OCI-LY3 (cell line): ENCODE measurements at regions not wholly inside any gene's neighbourhood (a gene's known extent, or its start where the extent isn't known, plus 50 kb on each side); places are given as distances from the start of the nearest gene placed in this dataset.
A peak's percentile ranks its signal among the peaks of the same experiment; 100 is the strongest.
"Not testable (repeated sequence)": the region's sequence is repeated elsewhere in the genome, so short reads cannot be mapped to it uniquely, and the experiment has no call there.

ENCODE experiments used
- H2AFZ ChIP-seq: fragments of 200-600, 300-600 bp; shearing (Covaris generic); 2 replicates; pipeline ENCODE4 v1.6.0; 2014; ENCODE audit warnings: antibody characterized with exemption, low read depth, low read length
- H3K27ac ChIP-seq: fragments of 200-600, 300-600 bp; sonication (generic); 2 replicates; pipeline ENCODE4 v1.5.1; 2014; ENCODE audit warnings: mild to moderate bottlenecking, low read length, moderate library complexity, mixed read lengths
- H3K27me3 ChIP-seq: fragments of 200-600, 300-600 bp; sonication (generic); 2 replicates; pipeline ENCODE4 v1.6.1; 2014; ENCODE audit warnings: low read depth, low read length, mixed read lengths
- H3K36me3 ChIP-seq: fragments of 200-600, 300-600 bp; sonication (generic); replicated peaks from 2 replicates; pipeline ENCODE3; 2014; ENCODE audit warnings: low read depth, low read length, mixed read lengths
- H3K4me1 ChIP-seq: fragments of 300-600, 200-600 bp; sonication (generic); 2 replicates; pipeline ENCODE4 v1.6.1; 2014; ENCODE audit warnings: low read length, mixed read lengths
- H3K4me2 ChIP-seq: fragments of 200-600, 300-600 bp; sonication (generic); 2 replicates; pipeline ENCODE4 v1.6.1; 2014; ENCODE audit warnings: low read length, mixed read lengths
- H3K4me3 ChIP-seq: fragments of 300-600, 200-600 bp; sonication (generic); 2 replicates; pipeline ENCODE4 v1.5.1; 2014; ENCODE audit warnings: antibody characterized with exemption, mild to moderate bottlenecking, low read length, moderate library complexity
- H3K79me2 ChIP-seq: fragments of 300-600, 200-600 bp; shearing (Covaris generic); 2 replicates; pipeline ENCODE4 v1.6.1; 2014; ENCODE audit warnings: mild to moderate bottlenecking, low read length, mixed read lengths
- H3K9ac ChIP-seq: fragments of 300-600, 200-600 bp; shearing (Covaris generic); 2 replicates; pipeline ENCODE4 v1.6.0; 2014; ENCODE audit warnings: mild to moderate bottlenecking, low read length, moderate library complexity
- H3K9me3 ChIP-seq: fragments of 200-600, 300-600 bp; shearing (Covaris generic); 2 replicates; pipeline ENCODE4 v1.6.1; 2014; ENCODE audit warnings: low read length, mixed read lengths; ENCODE audit not compliant: insufficient read depth
- H4K20me1 ChIP-seq: fragments of 200-600, 300-600 bp; sonication (generic); 2 replicates; pipeline ENCODE4 v1.6.1; 2016; ENCODE audit warnings: low read length, mixed read lengths; ENCODE audit not compliant: insufficient read depth
- CTCF ChIP-seq: fragments of 200-600, 300-600 bp; sonication (generic); IDR thresholded peaks from 2 replicates; pipeline ENCODE4 v1.5.1; 2014; ENCODE audit warnings: antibody characterized with exemption, low read length, low read depth
- EZH2phosphoT487 ChIP-seq: fragments of 200-600 bp; shearing (Covaris generic); IDR thresholded peaks from 2 replicates; pipeline ENCODE4 v1.6.1; 2018; ENCODE audit warnings: antibody characterized with exemption, mixed run types, low read depth

- peak overlapping the region; percentile 68 for H3K4me2 ChIP-seq
- no peaks in the 10 kb centered on the region for H3K9me3 ChIP-seq
- no peaks in the 10 kb centered on the region for H3K36me3 ChIP-seq
- H2AFZ ChIP-seq: no peak overlapping the region
- no peaks in the 10 kb centered on the region for H3K27me3 ChIP-seq
- peaks cover 48% of the 10 kb centered on the region for H3K4me1 ChIP-seq
- H3K79me2 ChIP-seq: no peaks in the 10 kb centered on the region
- peak overlapping the region; percentile 69 for H3K27ac ChIP-seq
- peak overlapping the region; percentile 32; the same call in 1 of the 2 replicates for H3K4me3 ChIP-seq
- H4K20me1 ChIP-seq: no peaks in the 10 kb centered on the region
- TF ChIP-seq EZH2phosphoT487 (no peak), CTCF (no peak)
- no peak overlapping the region for H3K9ac ChIP-seq
Measured at GRCh38 chr9:117835798-117836197, 131.6 kb downstream of the TLR4 start.

DNA sequence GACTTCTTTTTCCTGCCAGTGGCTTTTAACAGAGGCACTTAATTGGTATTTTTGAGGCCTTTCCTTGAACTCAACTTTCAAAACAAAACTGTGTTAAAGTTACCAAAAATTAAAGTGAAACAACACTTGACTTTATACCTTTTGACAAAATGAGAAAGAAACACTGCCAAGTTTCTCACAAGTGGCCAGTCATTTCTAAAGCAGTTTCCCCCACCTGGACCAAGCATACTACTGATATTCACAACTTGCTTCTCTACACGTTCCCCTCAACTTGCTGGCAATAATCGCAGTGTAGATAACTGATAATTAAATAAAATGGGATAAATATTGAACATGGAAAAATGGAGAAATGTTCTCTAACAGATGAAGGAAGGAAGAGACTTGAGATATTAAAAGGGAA, 135.7 kb downstream of the TLR4 start:
- Histone ChIP-seq H4K20me1 (no peaks in the 10 kb centered on the region), H3K36me3 (no peaks in the 10 kb centered on the region), H3K4me1 (peaks cover 48% of the 10 kb centered on the region), H3K27ac (peak overlapping the region; percentile 49), H3K9ac (no peak overlapping the region), H3K4me2 (peak overlapping the region; percentile 42), H2AFZ (no peak overlapping the region), H3K9me3 (no peaks in the 10 kb centered on the region), H3K27me3 (peaks cover 9% of the 10 kb centered on the region; the same call in 1 of the 2 replicates), H3K79me2 (no peaks in the 10 kb centered on the region), H3K4me3 (0 out of 2 replicates have a peak overlapping the region, but pooled peaks have one; percentile 3)
- TF ChIP-seq CTCF (no peak), EZH2phosphoT487 (no peak)

DNA sequence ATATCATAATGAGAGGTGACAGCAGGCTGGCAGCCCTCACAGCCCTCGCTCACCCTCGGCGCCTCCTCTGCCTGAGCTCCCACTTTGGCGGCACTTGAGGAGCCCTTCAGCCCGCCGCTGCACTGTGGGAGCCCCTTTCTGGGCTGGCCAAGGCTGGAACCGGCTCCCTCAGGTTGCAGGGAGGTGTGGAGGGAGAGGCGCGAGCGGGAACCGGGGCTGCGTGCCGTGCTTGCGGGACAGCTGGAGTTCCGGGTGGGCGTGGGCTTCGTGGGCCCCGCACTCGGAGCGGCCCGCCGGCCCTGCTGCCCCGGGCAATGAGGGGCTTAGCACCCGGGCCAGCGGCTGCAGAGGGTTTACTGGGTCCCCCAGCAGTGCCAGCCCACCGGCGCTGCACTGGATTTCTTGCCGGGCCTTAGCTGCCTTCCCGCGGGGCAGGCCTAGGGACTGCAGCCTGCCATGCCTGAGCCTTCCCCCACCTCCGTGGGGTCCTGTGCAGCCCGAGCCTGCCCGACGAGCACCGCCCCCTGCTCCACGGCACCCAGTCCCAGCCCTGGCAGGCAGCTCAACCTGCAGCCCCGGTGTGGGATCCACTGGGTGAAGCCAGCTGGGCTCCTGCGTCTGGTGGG, 147.7 kb downstream of the TLR4 start:
- not testable (repeated sequence) for H3K9ac ChIP-seq, H3K9me3 ChIP-seq, H2AFZ ChIP-seq, H3K4me2 ChIP-seq, H3K4me3 ChIP-seq, H3K36me3 ChIP-seq, H3K27me3 ChIP-seq, H3K79me2 ChIP-seq, H4K20me1 ChIP-seq, H3K4me1 ChIP-seq, H3K27ac ChIP-seq

DNA sequence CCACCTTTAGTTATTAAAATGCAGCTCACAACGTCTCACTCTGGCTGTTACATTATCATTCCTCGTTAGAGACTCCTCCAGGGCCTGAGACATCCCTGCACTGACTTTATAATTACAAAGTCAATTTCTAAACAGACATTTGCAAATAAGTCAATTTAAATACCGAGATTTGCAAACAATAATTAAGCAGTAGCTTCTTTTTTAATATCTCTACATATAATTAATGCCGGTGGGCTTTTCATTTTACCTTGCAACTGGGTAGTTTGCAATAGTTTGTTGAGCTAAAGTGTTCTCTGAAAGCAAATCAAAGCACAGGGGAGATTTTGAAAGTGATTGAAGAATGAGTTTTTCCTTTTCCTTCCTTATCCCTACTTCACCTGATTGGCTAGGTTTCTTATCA, 154.4 kb downstream of the TLR4 start:
- Histone ChIP-seq H4K20me1 (no peaks in the 10 kb centered on the region), H2AFZ (no peak overlapping the region), H3K4me1 (no peaks in the 10 kb centered on the region), H3K27me3 (no peaks in the 10 kb centered on the region), H3K36me3 (no peaks in the 10 kb centered on the region), H3K9me3 (no peaks in the 10 kb centered on the region), H3K27ac (no peak overlapping the region), H3K79me2 (no peaks in the 10 kb centered on the region), H3K9ac (no peak overlapping the region), H3K4me3 (no peak overlapping the region), H3K4me2 (no peak overlapping the region)
- TF ChIP-seq CTCF: no peak
